CD4-positive, alpha-beta T cell (primary cell): ENCODE measurements at regions not wholly inside any gene's neighbourhood (a gene's known extent, or its start where the extent isn't known, plus 50 kb on each side); places are given as distances from the start of the nearest gene placed in this dataset.

ENCODE experiments used
- ATAC-seq: fragments of 200-7000 bp; cut with Tn5 transposase; one replicate; pipeline ENCODE4 v1.10.0; 2022; ENCODE audit warnings: mild to moderate bottlenecking; ENCODE audit not compliant: poor library complexity
- CTCF ChIA-PET: fragments of 350-600 bp; sonication (Branson Sonifier 250); formaldehyde crosslinking; loops from one replicate; lab custom pipeline; 2021; ENCODE audit warnings: antibody characterized with exemption, inconsistent platforms; lab: Charles Lee
- POLR2A ChIA-PET: fragments of 350-600 bp; sonication (Branson Sonifier 250); formaldehyde crosslinking; loops from one replicate; lab custom pipeline; 2021; ENCODE audit warnings: antibody characterized with exemption, inconsistent platforms; lab: Charles Lee
- DNase-seq, 14 experiments: peaks; one replicate each; pipeline ENCODE4 v3.0.0-alpha.2; 2013 to 2020; ENCODE audit warnings: mixed read lengths in 2 of 14
- H3K27ac ChIP-seq, 2 donors: one replicate each; pipeline versions ENCODE4 v1.5.1 to v1.7.0; 2013; ENCODE audit warnings: low read length in 2 of 2, low read depth in 1 of 2, mild to moderate bottlenecking in 1 of 2
- H3K27me3 ChIP-seq, 2 experiments: 1 replicate in 1 of 2; 2 replicates in 1 of 2; pipeline versions ENCODE4 v1.6.1 to v1.7.0; 2013; ENCODE audit warnings: low read length in 2 of 2, control low read depth in 1 of 2, mild to moderate bottlenecking in 1 of 2, moderate library complexity in 1 of 2; ENCODE audit not compliant: insufficient read depth in 2 of 2, control insufficient read depth in 1 of 2
- H3K36me3 ChIP-seq: one replicate; pipeline ENCODE4 v1.6.1; 2013; ENCODE audit warnings: low read length, control low read depth; ENCODE audit not compliant: insufficient read depth
- H3K4me1 ChIP-seq: one replicate; pipeline ENCODE4 v1.6.1; 2013; ENCODE audit warnings: low read length, control low read depth; ENCODE audit not compliant: insufficient read depth
- H3K4me3 ChIP-seq: one replicate; pipeline ENCODE4 v1.5.1; 2013; ENCODE audit warnings: mild to moderate bottlenecking, low read length, moderate library complexity
- H3K9me3 ChIP-seq, 2 experiments: 1 replicate in 1 of 2; 2 replicates in 1 of 2; pipeline versions ENCODE4 v1.6.1 to v1.7.0; 2013; ENCODE audit warnings: low read length in 2 of 2, mild to moderate bottlenecking in 2 of 2, control low read depth in 1 of 2, moderate library complexity in 1 of 2; ENCODE audit not compliant: control insufficient read depth in 1 of 2, insufficient read depth in 1 of 2
- H3K27ac Mint-ChIP-seq: one replicate; pipeline ENCODE4 v1.8.0; 2020; ENCODE audit warnings: mixed read lengths
- H3K27me3 Mint-ChIP-seq: one replicate; pipeline ENCODE4 v1.8.0; 2021; ENCODE audit warnings: mixed read lengths
- H3K36me3 Mint-ChIP-seq: one replicate; pipeline ENCODE4 v1.8.0; 2021; ENCODE audit warnings: low read depth, mixed read lengths
- H3K4me1 Mint-ChIP-seq: one replicate; pipeline ENCODE4 v1.8.0; 2021; ENCODE audit warnings: low read depth, mixed read lengths
- H3K4me3 Mint-ChIP-seq: one replicate; pipeline ENCODE4 v1.8.0; 2020; ENCODE audit warnings: mild to moderate bottlenecking, mixed read lengths
- H3K9me3 Mint-ChIP-seq: one replicate; pipeline ENCODE4 v1.8.0; 2020; ENCODE audit warnings: mixed read lengths
- intact Hi-C, 2 experiments: fragments of 100-400 bp; cut with DNase I in 1 of 2; cut with micrococcal nuclease in 1 of 2; formaldehyde crosslinking; loops; one replicate each; pipeline versions ENCODE4 v1.15.1 to v1.9.0; 2023 to 2025; cut with DNase I, micrococcal nuclease
- TF ChIP-seq, protein P1 (sequence below): fragments of 200-600 bp; IDR thresholded peaks from one replicate; pipeline ENCODE4 v1.8.0; 2022; ENCODE audit warnings: antibody characterized with exemption, mild to moderate bottlenecking

DNA sequence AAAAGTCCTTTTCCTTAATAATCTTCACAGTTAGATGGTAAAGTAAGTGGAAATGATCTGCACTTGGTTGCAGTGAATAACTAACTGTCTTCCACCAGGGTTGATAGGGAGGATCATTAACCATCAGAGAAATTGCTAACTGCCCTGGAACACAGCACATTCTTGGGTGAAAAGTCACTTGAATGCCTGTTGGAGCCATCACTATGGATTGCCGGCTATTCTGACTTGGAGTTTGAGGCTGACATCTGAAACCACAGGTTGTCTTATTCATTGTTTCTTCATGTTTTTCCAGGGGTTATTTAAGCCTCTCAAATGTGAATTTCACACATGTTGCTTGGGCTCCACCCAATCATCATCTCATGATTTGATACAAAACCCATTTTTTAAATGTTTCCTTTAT is 901.4 kb downstream of the MCTP2 start:
- ChIA-PET CTCF (no interaction called here), POLR2A (no interaction called here)

DNA sequence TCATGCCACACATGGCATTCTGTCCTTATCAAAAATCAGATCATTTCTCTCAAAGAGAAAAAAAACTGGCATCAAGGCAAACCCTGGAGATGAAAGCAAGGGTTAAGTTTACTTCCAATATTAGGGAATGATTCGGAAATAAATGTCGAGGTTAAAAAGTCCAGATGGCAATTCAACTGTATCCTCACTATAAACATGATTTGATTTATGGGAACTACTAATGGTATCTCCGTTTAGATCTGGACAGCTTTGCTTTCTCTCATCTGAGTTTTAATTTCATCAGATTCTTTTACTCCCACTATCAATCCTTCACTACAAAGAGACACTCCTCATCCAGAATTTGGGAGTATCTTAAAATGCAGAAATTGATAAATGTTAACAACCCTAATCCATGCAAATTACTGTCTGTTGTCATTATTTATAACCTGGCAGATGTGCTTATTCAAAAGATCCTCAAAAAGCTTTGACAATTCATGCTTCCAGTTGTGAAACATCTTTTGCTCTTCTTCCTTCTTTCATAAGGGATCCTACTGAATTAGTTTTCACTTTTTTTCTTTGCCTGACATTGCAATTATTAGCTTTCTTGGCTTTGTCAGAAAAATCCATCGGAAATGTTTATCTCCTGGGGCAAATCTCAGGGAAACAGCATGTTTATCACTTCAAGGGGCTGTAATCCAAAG is 903.2 kb downstream of the MCTP2 start:
- H3K4me1 Mint-ChIP-seq, result no peaks in the 10 kb centered on the region
- no peaks in the 10 kb centered on the region for H3K4me1 ChIP-seq
- ChIA-PET CTCF (interaction anchor here (0.7 kb wide), 1 partner anchor 123 kb away, joined by 4 read pairs; no protein-coding TSS in a partner anchor), POLR2A (no interaction called here)
- no peaks in the 10 kb centered on the region for H3K36me3 Mint-ChIP-seq
- no peaks in the 10 kb centered on the region for H3K9me3 ChIP-seq
- H3K27ac Mint-ChIP-seq, result no peak overlapping the region
- H3K4me3 ChIP-seq, result no peak overlapping the region
- no peaks in the 10 kb centered on the region for H3K27me3 Mint-ChIP-seq
- H3K9me3 Mint-ChIP-seq, result peaks cover 2% of the 10 kb centered on the region
- no peaks in the 10 kb centered on the region for H3K27me3 ChIP-seq
- TF ChIP-seq, protein P1, sequence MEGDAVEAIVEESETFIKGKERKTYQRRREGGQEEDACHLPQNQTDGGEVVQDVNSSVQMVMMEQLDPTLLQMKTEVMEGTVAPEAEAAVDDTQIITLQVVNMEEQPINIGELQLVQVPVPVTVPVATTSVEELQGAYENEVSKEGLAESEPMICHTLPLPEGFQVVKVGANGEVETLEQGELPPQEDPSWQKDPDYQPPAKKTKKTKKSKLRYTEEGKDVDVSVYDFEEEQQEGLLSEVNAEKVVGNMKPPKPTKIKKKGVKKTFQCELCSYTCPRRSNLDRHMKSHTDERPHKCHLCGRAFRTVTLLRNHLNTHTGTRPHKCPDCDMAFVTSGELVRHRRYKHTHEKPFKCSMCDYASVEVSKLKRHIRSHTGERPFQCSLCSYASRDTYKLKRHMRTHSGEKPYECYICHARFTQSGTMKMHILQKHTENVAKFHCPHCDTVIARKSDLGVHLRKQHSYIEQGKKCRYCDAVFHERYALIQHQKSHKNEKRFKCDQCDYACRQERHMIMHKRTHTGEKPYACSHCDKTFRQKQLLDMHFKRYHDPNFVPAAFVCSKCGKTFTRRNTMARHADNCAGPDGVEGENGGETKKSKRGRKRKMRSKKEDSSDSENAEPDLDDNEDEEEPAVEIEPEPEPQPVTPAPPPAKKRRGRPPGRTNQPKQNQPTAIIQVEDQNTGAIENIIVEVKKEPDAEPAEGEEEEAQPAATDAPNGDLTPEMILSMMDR, result no peak
- no peaks in the 10 kb centered on the region for H3K36me3 ChIP-seq
- H3K27ac ChIP-seq, result no peak overlapping the region
- no peak overlapping the region for H3K4me3 Mint-ChIP-seq
- intact Hi-C loops, result no loop called here
- ATAC-seq (no peak), DNase-seq (no peak)

More for the DNA sequence above, 901.4 kb downstream of the MCTP2 start:
- Mint-ChIP-seq H3K36me3 (no peaks in the 10 kb centered on the region), H3K9me3 (peaks cover 2% of the 10 kb centered on the region), H3K27ac (no peak overlapping the region), H3K27me3 (no peaks in the 10 kb centered on the region), H3K4me1 (no peaks in the 10 kb centered on the region), H3K4me3 (no peak overlapping the region)
- Histone ChIP-seq H3K4me1 (no peaks in the 10 kb centered on the region), H3K9me3 (no peaks in the 10 kb centered on the region), H3K4me3 (no peak overlapping the region), H3K27ac (no peak overlapping the region), H3K36me3 (no peaks in the 10 kb centered on the region), H3K27me3 (no peaks in the 10 kb centered on the region)
- TF ChIP-seq, protein P1, result no peak
- intact Hi-C loops, result no loop called here
- no peak for ATAC-seq
- no peak for DNase-seq

DNA sequence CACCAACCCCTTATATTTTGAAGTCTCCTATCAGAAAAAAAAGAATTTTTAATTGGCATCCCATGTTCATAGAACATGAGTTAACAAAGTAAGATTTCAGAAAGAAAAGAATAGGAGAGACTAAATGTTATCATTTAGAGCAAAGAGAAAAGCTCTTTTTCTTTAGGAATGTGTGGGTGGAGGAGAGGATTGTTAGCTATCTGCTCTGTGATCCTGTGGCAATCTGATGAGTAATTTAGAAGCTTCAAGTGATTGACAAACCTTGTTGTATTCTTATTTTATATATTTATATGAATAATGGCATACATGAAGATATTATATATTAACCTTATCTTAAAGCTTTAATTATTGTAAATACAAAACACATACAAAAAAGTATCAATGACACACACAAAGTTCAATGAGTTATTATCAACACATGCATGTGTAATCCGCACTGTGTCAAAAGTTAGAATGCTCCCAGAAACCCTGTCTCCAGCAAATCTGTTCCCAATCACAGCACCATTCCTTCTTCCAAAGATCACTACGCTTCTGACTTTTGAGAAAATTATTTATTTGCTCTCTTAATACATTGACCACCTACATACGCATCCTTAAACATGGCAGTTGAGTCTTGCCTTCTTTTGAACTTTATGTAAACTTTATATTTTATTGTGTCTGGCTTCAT is 907.4 kb downstream of the MCTP2 start:
- no peak for DNase-seq
- peaks cover 2% of the 10 kb centered on the region for H3K9me3 Mint-ChIP-seq
- TF ChIP-seq, protein P1, result no peak
- ChIA-PET POLR2A (no interaction called here), CTCF (no interaction called here)
- Histone ChIP-seq H3K4me1 (no peaks in the 10 kb centered on the region), H3K9me3 (no peaks in the 10 kb centered on the region), H3K4me3 (no peak overlapping the region), H3K27ac (no peak overlapping the region), H3K36me3 (no peaks in the 10 kb centered on the region), H3K27me3 (no peaks in the 10 kb centered on the region)
- intact Hi-C loops, result no loop called here
- H3K27me3 Mint-ChIP-seq, result no peaks in the 10 kb centered on the region
- no peak for ATAC-seq
- H3K4me1 Mint-ChIP-seq, result no peaks in the 10 kb centered on the region
- H3K27ac Mint-ChIP-seq, result no peak overlapping the region
- H3K36me3 Mint-ChIP-seq, result no peaks in the 10 kb centered on the region
- no peak overlapping the region for H3K4me3 Mint-ChIP-seq
